Adrenal gland (tissue), 9 donors: ENCODE measurements at regions not wholly inside any gene's neighbourhood (a gene's known extent, or its start where the extent isn't known, plus 50 kb on each side); places are given as distances from the start of the nearest gene placed in this dataset.
A peak's percentile ranks its signal among the peaks of the same experiment; 100 is the strongest.

Source experiments
- DNase-seq, 7 donors: peaks; one replicate each; pipeline ENCODE4 v3.0.0-alpha.2; 2019 to 2020
- H3K27ac ChIP-seq, 5 donors: fragments of 200-600 bp; sonication (generic) in 4 of 5; 1 replicate in 3 of 5; 2 replicates in 2 of 5; pipeline versions ENCODE4 v1.5.1 to v1.8.0; 2016 to 2020; ENCODE audit warnings: mild to moderate bottlenecking in 1 of 5
- H3K27me3 ChIP-seq: fragments of 200-600 bp; 2 replicates; pipeline ENCODE4 v1.8.0; 2021
- H3K36me3 ChIP-seq, 2 donors: fragments of 200-600 bp; replicated peaks in 1 of 2; 1 replicate in 1 of 2; 2 replicates in 1 of 2; pipeline versions ENCODE4 v1.5.1 to v1.8.0; 2018 to 2022
- H3K4me1 ChIP-seq, 2 donors: fragments of 200-600 bp; replicated peaks in 1 of 2; 1 replicate in 1 of 2; 2 replicates in 1 of 2; pipeline versions ENCODE4 v1.5.1 to v1.8.0; 2018 to 2021
- H3K4me3 ChIP-seq, 4 donors: fragments of 200-600 bp; sonication (generic) in 3 of 4; one replicate each; pipeline ENCODE4 v1.5.1; 2016 to 2018
- H3K9me3 ChIP-seq, 3 donors: fragments of 200-600 bp; sonication (generic) in 1 of 3; replicated peaks in 1 of 3; 1 replicate in 2 of 3; 2 replicates in 1 of 3; pipeline versions ENCODE4 v1.5.1 to v1.8.0; 2016 to 2021
- POLR2A ChIP-seq, 2 donors: fragments of 450-650 bp; IDR thresholded peaks; one replicate each; pipeline ENCODE4 v1.6.1; 2017; ENCODE audit warnings: antibody characterized with exemption in 2 of 2, mild to moderate bottlenecking in 2 of 2, moderate library complexity in 1 of 2
- WGBS, 4 donors: extraction: QIAGEN DNeasy Blood & Tissue Kit in 2 of 4; methylation state at CpG; one replicate each; pipeline versions ENCODE4 v1.1.5 to v1.1.7; 2013 to 2017; 5-methylcytosine and 5-hydroxymethylcytosine counted together
- intact Hi-C, 2 donors: fragments of 100-400 bp; cut with DNase I; formaldehyde crosslinking; loops; one replicate each; pipeline versions ENCODE4 v1.14.1 to v1.15.0; 2022 to 2023
- TF ChIP-seq, protein P1 (sequence below), 6 experiments: fragments of 450-650 bp in 4 of 6; fragments of 200-600 bp in 2 of 6; sonication (generic) in 1 of 6; IDR thresholded peaks; 1 replicate in 5 of 6; 2 replicates in 1 of 6; pipeline versions ENCODE4 v1.5.1 to v1.8.0; 2016 to 2021; ENCODE audit warnings: antibody characterized with exemption in 6 of 6, mild to moderate bottlenecking in 2 of 6, moderate library complexity in 1 of 6
- donor health status: healthy with polysubstance abuse.
- donor health status: Bipolar disorder and iron deficiency.
- donor health status: DM: yes; HTN: yes; CAD: no.
- donor health status: DM: no; HTN: no; CAD: no.
- donor health status: DM: no; HTN: no; CAD: no.

DNA sequence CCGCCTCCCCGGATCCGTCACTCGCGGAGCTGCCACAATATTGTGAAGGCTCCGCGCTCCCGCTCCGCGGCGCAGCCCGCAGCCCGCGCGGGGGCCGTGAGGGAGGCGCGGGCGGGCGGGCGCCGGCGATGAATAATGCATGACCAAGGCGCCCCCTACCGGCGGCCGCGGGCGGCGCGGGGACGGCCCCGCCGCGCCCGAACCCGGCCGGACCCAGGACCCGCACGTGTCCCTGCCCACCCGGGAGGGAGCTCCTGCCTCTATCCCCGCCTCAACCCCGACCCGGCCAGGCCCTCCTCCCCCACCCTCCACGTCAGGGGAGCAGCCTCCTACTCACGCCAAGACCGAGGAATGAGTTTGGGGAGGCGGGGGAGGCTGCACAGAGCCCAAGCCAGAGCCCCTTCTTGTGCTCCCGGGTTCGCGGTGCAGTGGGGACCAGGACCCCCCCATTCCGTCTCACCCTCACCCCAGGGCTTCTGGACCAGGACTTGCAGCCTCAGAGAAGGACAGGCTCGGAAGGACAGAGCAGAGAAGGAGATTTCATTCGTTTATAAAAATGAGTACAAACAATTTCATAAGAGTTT, 70.8 kb upstream of the CASZ1 start:
- peak; percentile 40 to 77 (median 65) for DNase-seq
- peak overlapping the region in 1 of 4 donors; percentile 63 for H3K4me3 ChIP-seq
- intact Hi-C loops, result loop anchor here (5.0 to 10.0 kb wide), 3 partner anchors 232 to 360 kb away; no protein-coding TSS in a partner anchor
- H3K27ac ChIP-seq, result no peak overlapping the region
- peaks cover 4% of the 10 kb centered on the region in 2 donors for H3K4me1 ChIP-seq
- H3K36me3 ChIP-seq, result no peaks in the 10 kb centered on the region
- peaks cover 12% of the 10 kb centered on the region for H3K27me3 ChIP-seq
- TF ChIP-seq, protein P1, sequence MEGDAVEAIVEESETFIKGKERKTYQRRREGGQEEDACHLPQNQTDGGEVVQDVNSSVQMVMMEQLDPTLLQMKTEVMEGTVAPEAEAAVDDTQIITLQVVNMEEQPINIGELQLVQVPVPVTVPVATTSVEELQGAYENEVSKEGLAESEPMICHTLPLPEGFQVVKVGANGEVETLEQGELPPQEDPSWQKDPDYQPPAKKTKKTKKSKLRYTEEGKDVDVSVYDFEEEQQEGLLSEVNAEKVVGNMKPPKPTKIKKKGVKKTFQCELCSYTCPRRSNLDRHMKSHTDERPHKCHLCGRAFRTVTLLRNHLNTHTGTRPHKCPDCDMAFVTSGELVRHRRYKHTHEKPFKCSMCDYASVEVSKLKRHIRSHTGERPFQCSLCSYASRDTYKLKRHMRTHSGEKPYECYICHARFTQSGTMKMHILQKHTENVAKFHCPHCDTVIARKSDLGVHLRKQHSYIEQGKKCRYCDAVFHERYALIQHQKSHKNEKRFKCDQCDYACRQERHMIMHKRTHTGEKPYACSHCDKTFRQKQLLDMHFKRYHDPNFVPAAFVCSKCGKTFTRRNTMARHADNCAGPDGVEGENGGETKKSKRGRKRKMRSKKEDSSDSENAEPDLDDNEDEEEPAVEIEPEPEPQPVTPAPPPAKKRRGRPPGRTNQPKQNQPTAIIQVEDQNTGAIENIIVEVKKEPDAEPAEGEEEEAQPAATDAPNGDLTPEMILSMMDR (IDR thresholded peaks at IDR 0.05), result peak in 4 of 6 experiments; percentile 31 to 89 (median 86)
- TF ChIP-seq POLR2A (IDR thresholded peaks at IDR 0.05), result no peak
- WGBS, 4 donors, result 0 to 2% (median 1%) methylated on average over 2 to 54 of the region's 54 CpGs
- no peaks in the 10 kb centered on the region for H3K9me3 ChIP-seq

DNA sequence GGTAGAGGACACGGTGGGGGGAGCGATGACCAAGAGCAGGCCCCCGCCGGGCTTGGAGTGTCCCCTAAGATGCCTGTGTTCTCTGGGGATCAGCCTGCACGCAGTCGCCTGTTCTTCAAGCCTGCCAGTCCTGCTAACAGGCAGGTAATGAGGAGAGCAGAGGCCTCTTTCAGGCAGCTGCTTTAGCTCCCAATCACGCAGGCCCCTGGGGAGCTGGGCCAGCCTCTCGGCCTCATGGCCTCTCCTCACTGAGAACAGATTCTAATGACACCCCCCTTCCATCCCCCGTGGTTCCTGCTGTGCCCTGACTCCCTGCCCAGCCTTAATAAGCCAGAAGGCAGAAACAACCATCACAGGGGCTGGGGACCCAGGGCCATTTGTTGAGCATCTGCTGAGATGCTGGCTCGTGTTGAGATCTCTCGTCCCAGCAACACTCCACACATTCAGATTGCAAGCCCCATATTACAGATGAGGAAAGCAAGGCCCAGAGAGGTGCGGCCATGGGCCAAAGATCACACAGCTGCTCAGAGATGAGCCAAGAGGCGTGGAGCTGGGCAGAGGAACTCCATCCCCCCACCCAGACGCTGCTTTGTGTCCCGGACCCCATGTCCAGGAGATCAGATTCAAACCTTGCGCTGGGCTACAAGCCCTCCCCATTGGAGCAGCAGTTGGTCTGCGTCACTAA, 71.6 kb upstream of the CASZ1 start:
- Histone ChIP-seq H3K9me3 (no peaks in the 10 kb centered on the region), H3K27me3 (peaks cover 12% of the 10 kb centered on the region), H3K4me1 (peaks cover 4% of the 10 kb centered on the region in 2 donors), H3K4me3 (no peak overlapping the region), H3K27ac (peak overlapping the region in 1 of 5 donors; percentile 13), H3K36me3 (no peaks in the 10 kb centered on the region)
- intact Hi-C loops, result loop anchor here (5.0 to 10.0 kb wide), 3 partner anchors 233 to 361 kb away; no protein-coding TSS in a partner anchor
- 64 to 79% (median 74%) methylated on average over 6 to 17 of the region's 17 CpGs for WGBS, 4 donors
- DNase-seq, result peak in 1 of 7 donors; percentile 70
- no peak for TF ChIP-seq POLR2A (IDR thresholded peaks at IDR 0.05)
- TF ChIP-seq, protein P1 (IDR thresholded peaks at IDR 0.05), result no peak

DNA sequence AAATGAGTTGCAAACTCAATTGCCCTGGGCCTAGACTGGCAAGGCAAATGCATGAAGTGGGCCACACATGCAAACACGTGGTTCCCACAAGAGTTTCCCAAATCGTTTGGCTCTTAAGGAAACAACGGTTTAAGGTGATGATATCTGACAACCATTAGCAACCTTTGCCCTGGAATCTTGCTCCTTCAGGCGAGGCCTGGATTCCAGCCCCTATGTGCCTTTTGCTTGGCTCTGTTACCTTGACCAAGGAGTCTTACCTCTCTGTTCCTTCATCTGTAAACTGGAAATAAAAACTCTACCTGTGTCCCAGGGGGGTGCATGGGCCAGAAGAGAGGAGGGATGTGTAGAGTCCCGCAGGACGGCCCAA, 72.1 kb upstream of the CASZ1 start:
- H3K27ac ChIP-seq, result no peak overlapping the region
- no peak overlapping the region for H3K4me3 ChIP-seq
- no peak for TF ChIP-seq POLR2A (IDR thresholded peaks at IDR 0.05)
- TF ChIP-seq, protein P1 (IDR thresholded peaks at IDR 0.05), result no peak
- H3K36me3 ChIP-seq, result no peaks in the 10 kb centered on the region
- no peak for DNase-seq
- H3K4me1 ChIP-seq, result peaks cover 4% of the 10 kb centered on the region in 2 donors
- WGBS, 4 donors, result 51 to 82% (median 68%) methylated on average over 5 to 6 of the region's 6 CpGs
- intact Hi-C loops, result loop anchor here (5.0 to 10.0 kb wide), 3 partner anchors 234 to 361 kb away; no protein-coding TSS in a partner anchor
- H3K27me3 ChIP-seq, result peaks cover 12% of the 10 kb centered on the region
- no peaks in the 10 kb centered on the region for H3K9me3 ChIP-seq

DNA sequence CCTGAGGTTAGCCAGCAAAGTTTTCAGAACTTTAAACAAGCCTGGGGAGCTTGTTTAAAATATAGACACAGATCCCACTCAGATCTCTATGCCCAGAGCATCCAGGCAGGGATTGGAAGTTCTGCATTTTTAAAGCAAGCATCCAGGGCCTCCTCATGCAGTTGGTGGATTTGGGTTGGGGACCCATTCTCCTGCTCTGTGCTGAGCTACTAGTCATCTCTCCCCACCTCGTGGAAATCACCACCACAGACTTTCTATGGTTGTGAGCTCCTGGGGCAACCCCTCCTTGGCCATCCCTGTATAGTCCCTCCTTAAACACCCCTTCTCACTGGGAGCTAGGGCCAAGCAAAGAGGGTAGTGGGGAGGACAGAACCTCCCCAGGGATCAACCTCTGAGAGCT, 73.5 kb upstream of the CASZ1 start:
- no peak for DNase-seq
- 38 to 53% (median 44%) methylated on average over 1 of the region's 1 CpG for WGBS, 4 donors
- Histone ChIP-seq H3K27me3 (peaks cover 15% of the 10 kb centered on the region), H3K4me1 (peaks cover 4% of the 10 kb centered on the region in 2 donors), H3K9me3 (no peaks in the 10 kb centered on the region), H3K4me3 (no peak overlapping the region), H3K27ac (no peak overlapping the region), H3K36me3 (no peaks in the 10 kb centered on the region)
- intact Hi-C loops, result loop anchor here (5.0 to 10.0 kb wide), 3 partner anchors 235 to 363 kb away; no protein-coding TSS in a partner anchor
- no peak for TF ChIP-seq POLR2A (IDR thresholded peaks at IDR 0.05)
- TF ChIP-seq, protein P1 (IDR thresholded peaks at IDR 0.05), result no peak
